ENCODE measurements at regions not wholly inside any gene's neighbourhood (a gene's known extent, or its start where the extent isn't known, plus 50 kb on each side); places are given as distances from the start of the nearest gene placed in this dataset.

- H3K4me1 ChIP-seq (ENCODE audit: low read depth, poor library complexity, severe bottlenecking) = no peaks in the 10 kb centered on the region
- H3K4me3 ChIP-seq (IDR thresholded peaks at IDR 0.05; ENCODE audit: insufficient read depth, low read depth, low read length) = no peak overlapping the region
- no peaks in the 10 kb centered on the region for H3K36me3 ChIP-seq (ENCODE audit: insufficient read depth)
- TF ChIP-seq CTCF (conservative IDR thresholded peaks at IDR 0.05; ENCODE audit: low read depth, low read length) = no peak
- no peaks in the 10 kb centered on the region for H4K20me1 ChIP-seq (ENCODE audit: insufficient read depth)
- H3K27ac ChIP-seq = no peak overlapping the region
- no peaks in the 10 kb centered on the region for H3K79me2 ChIP-seq (ENCODE audit: insufficient read depth, low read depth)
- no peak overlapping the region for H3K4me2 ChIP-seq
- no peaks in the 10 kb centered on the region for H3K27me3 ChIP-seq (ENCODE audit: insufficient read depth, low read depth)
- H3K9ac ChIP-seq = no peak overlapping the region
- no peak overlapping the region for H2AFZ ChIP-seq (ENCODE audit: low read depth)
Observed at GRCh38 chr2:40786636-40787035, 334.7 kb upstream of the SLC8A1 start.

GRCh38 chr2:40797120-40797519 is 345.2 kb upstream of the SLC8A1 start:
- H4K20me1 ChIP-seq (ENCODE audit: insufficient read depth) = no peaks in the 10 kb centered on the region
- H3K9ac ChIP-seq = no peak overlapping the region
- no peak overlapping the region for H2AFZ ChIP-seq (ENCODE audit: low read depth)
- no peak overlapping the region for H3K4me2 ChIP-seq
- H3K36me3 ChIP-seq (ENCODE audit: insufficient read depth) = no peaks in the 10 kb centered on the region
- H3K79me2 ChIP-seq (ENCODE audit: insufficient read depth, low read depth) = no peaks in the 10 kb centered on the region
- no peak overlapping the region for H3K4me3 ChIP-seq (IDR thresholded peaks at IDR 0.05; ENCODE audit: insufficient read depth, low read depth, low read length)
- no peaks in the 10 kb centered on the region for H3K4me1 ChIP-seq (ENCODE audit: low read depth, poor library complexity, severe bottlenecking)
- no peak overlapping the region for H3K27ac ChIP-seq
- no peaks in the 10 kb centered on the region for H3K27me3 ChIP-seq (ENCODE audit: insufficient read depth, low read depth)
- TF ChIP-seq CTCF (conservative IDR thresholded peaks at IDR 0.05; ENCODE audit: low read depth, low read length) = no peak

GRCh38 chr2:40803900-40804299 is 352.0 kb upstream of the SLC8A1 start:
- H3K27ac ChIP-seq = no peak overlapping the region
- H3K36me3 ChIP-seq (ENCODE audit: insufficient read depth) = no peaks in the 10 kb centered on the region
- no peaks in the 10 kb centered on the region for H4K20me1 ChIP-seq (ENCODE audit: insufficient read depth)
- TF ChIP-seq CTCF (conservative IDR thresholded peaks at IDR 0.05; ENCODE audit: low read depth, low read length) = no peak
- no peak overlapping the region for H3K4me3 ChIP-seq (IDR thresholded peaks at IDR 0.05; ENCODE audit: insufficient read depth, low read depth, low read length)
- no peak overlapping the region for H3K9ac ChIP-seq
- no peaks in the 10 kb centered on the region for H3K27me3 ChIP-seq (ENCODE audit: insufficient read depth, low read depth)
- H2AFZ ChIP-seq (ENCODE audit: low read depth) = no peak overlapping the region
- H3K79me2 ChIP-seq (ENCODE audit: insufficient read depth, low read depth) = no peaks in the 10 kb centered on the region
- H3K4me2 ChIP-seq = no peak overlapping the region
- H3K4me1 ChIP-seq (ENCODE audit: low read depth, poor library complexity, severe bottlenecking) = no peaks in the 10 kb centered on the region

GRCh38 chr2:40809156-40809555 is 357.3 kb upstream of the SLC8A1 start:
- no peak overlapping the region for H3K9ac ChIP-seq
- H3K27me3 ChIP-seq (ENCODE audit: insufficient read depth, low read depth) = no peaks in the 10 kb centered on the region
- H3K4me3 ChIP-seq (IDR thresholded peaks at IDR 0.05; ENCODE audit: insufficient read depth, low read depth, low read length) = no peak overlapping the region
- no peaks in the 10 kb centered on the region for H3K36me3 ChIP-seq (ENCODE audit: insufficient read depth)
- no peaks in the 10 kb centered on the region for H3K79me2 ChIP-seq (ENCODE audit: insufficient read depth, low read depth)
- no peak overlapping the region for H3K4me2 ChIP-seq
- no peaks in the 10 kb centered on the region for H4K20me1 ChIP-seq (ENCODE audit: insufficient read depth)
- TF ChIP-seq CTCF (conservative IDR thresholded peaks at IDR 0.05; ENCODE audit: low read depth, low read length) = no peak
- no peak overlapping the region for H2AFZ ChIP-seq (ENCODE audit: low read depth)
- H3K27ac ChIP-seq = no peak overlapping the region
- H3K4me1 ChIP-seq (ENCODE audit: low read depth, poor library complexity, severe bottlenecking) = no peaks in the 10 kb centered on the region

GRCh38 chr2:40814616-40815015 is 362.7 kb upstream of the SLC8A1 start:
- Histone ChIP-seq H2AFZ (ENCODE audit: low read depth) (no peak overlapping the region), H3K27me3 (ENCODE audit: insufficient read depth, low read depth) (no peaks in the 10 kb centered on the region), H3K9ac (no peak overlapping the region), H3K4me3 (IDR thresholded peaks at IDR 0.05; ENCODE audit: insufficient read depth, low read depth, low read length) (no peak overlapping the region), H3K27ac (no peak overlapping the region), H4K20me1 (ENCODE audit: insufficient read depth) (no peaks in the 10 kb centered on the region), H3K4me2 (no peak overlapping the region), H3K36me3 (ENCODE audit: insufficient read depth) (no peaks in the 10 kb centered on the region), H3K79me2 (ENCODE audit: insufficient read depth, low read depth) (no peaks in the 10 kb centered on the region), H3K4me1 (ENCODE audit: low read depth, poor library complexity, severe bottlenecking) (no peaks in the 10 kb centered on the region)
- no peak for TF ChIP-seq CTCF (conservative IDR thresholded peaks at IDR 0.05; ENCODE audit: low read depth, low read length)
